HG02759 (cell line): ENCODE measurements at regions not wholly inside any gene's neighbourhood (a gene's known extent, or its start where the extent isn't known, plus 50 kb on each side); places are given as distances from the start of the nearest gene placed in this dataset.

ENCODE experiments used
- ATAC-seq: cut with Tn5 transposase; IDR thresholded peaks from one replicate; pipeline ENCODE4 v1.9.1; 2021; ENCODE audit warnings: mild to moderate bottlenecking, moderate library complexity; ENCODE audit not compliant: unreplicated experiment

- no peak for ATAC-seq
These were observed 54.3 kb downstream of the TMEM215 start for GRCh38 chr9:32837551-32838058.

GRCh38 chr9:32839013-32839885, 55.9 kb downstream of the TMEM215 start:
- ATAC-seq = peak; percentile 83

- no peak for ATAC-seq
These were observed 58.0 kb downstream of the TMEM215 start for GRCh38 chr9:32841314-32841713.

GRCh38 chr9:32843295-32843694, 60.0 kb downstream of the TMEM215 start:
- no peak for ATAC-seq

GRCh38 chr9:32844259-32844658, 60.9 kb downstream of the TMEM215 start:
- ATAC-seq = no peak

GRCh38 chr9:32854271-32854670, 70.9 kb downstream of the TMEM215 start:
- no peak for ATAC-seq

GRCh38 chr9:32855752-32856151, 72.4 kb downstream of the TMEM215 start:
- no peak for ATAC-seq

- no peak for ATAC-seq
These were observed 80.0 kb downstream of the TMEM215 start for GRCh38 chr9:32863291-32863690.

GRCh38 chr9:32864971-32865370, 81.6 kb downstream of the TMEM215 start:
- ATAC-seq = no peak

- no peak for ATAC-seq
These were observed 82.9 kb downstream of the TMEM215 start for GRCh38 chr9:32866273-32866672.

- no peak for ATAC-seq
These were observed 83.7 kb downstream of the TMEM215 start for GRCh38 chr9:32867026-32867425.

GRCh38 chr9:32867601-32868204, 84.4 kb downstream of the TMEM215 start:
- no peak for ATAC-seq

GRCh38 chr9:32869404-32869803, 86.1 kb downstream of the TMEM215 start:
- no peak for ATAC-seq

- ATAC-seq = no peak
These were observed 89.8 kb downstream of the TMEM215 start for GRCh38 chr9:32873131-32873530.

GRCh38 chr9:32873553-32873952, 90.2 kb downstream of the TMEM215 start:
- no peak for ATAC-seq

- ATAC-seq = no peak
These were observed 91.9 kb downstream of the TMEM215 start for GRCh38 chr9:32875242-32875641.

- no peak for ATAC-seq
These were observed 92.4 kb downstream of the TMEM215 start for GRCh38 chr9:32875748-32876147.

- ATAC-seq = no peak
These were observed 93.8 kb downstream of the TMEM215 start for GRCh38 chr9:32877103-32877502.

GRCh38 chr9:32877639-32878217, 94.4 kb downstream of the TMEM215 start:
- peak; percentile 73 for ATAC-seq

GRCh38 chr9:32879335-32879734, 96.0 kb downstream of the TMEM215 start:
- no peak for ATAC-seq

- no peak for ATAC-seq
These were observed 98.6 kb downstream of the TMEM215 start for GRCh38 chr9:32881948-32882347.

- no peak for ATAC-seq
These were observed 99.4 kb downstream of the TMEM215 start for GRCh38 chr9:32882705-32883104.
